ENCODE measurements at regions not wholly inside any gene's neighbourhood (a gene's known extent, or its start where the extent isn't known, plus 50 kb on each side); places are given as distances from the start of the nearest gene placed in this dataset.

DNA sequence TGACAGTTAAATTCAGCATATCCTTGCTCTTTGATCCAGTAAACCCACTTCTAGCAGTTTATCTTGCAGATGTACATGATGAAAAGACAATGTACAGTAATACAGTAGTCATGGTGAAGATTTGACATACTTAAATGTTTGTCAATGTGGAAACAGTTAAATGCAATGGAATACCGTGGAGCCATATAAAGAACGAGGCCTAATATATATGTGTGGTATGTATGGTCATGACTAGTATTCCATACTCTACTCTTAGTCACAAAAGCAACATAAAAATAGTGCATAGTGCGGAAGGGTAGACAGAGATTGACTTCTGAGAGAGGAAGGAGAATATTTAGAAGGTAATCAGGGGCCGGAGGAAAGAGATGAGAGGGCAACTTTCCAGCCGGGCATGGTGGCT lies 70.7 kb upstream of the ARMC2 start:
- H3K27me3 ChIP-seq (ENCODE audit: insufficient read depth, low read length) = peaks cover 16% of the 10 kb centered on the region
- H3K36me3 ChIP-seq (ENCODE audit: insufficient read depth, low read length) = no peaks in the 10 kb centered on the region
- H3K9me3 ChIP-seq (ENCODE audit: low read length) = no peaks in the 10 kb centered on the region
- H3K4me1 ChIP-seq (ENCODE audit: insufficient read depth, low read length) = peaks cover 3% of the 10 kb centered on the region
- H3K4me3 ChIP-seq (ENCODE audit: low read length) = no peak overlapping the region
- H2AFZ ChIP-seq (ENCODE audit: low read depth, low read length) = no peak overlapping the region

DNA sequence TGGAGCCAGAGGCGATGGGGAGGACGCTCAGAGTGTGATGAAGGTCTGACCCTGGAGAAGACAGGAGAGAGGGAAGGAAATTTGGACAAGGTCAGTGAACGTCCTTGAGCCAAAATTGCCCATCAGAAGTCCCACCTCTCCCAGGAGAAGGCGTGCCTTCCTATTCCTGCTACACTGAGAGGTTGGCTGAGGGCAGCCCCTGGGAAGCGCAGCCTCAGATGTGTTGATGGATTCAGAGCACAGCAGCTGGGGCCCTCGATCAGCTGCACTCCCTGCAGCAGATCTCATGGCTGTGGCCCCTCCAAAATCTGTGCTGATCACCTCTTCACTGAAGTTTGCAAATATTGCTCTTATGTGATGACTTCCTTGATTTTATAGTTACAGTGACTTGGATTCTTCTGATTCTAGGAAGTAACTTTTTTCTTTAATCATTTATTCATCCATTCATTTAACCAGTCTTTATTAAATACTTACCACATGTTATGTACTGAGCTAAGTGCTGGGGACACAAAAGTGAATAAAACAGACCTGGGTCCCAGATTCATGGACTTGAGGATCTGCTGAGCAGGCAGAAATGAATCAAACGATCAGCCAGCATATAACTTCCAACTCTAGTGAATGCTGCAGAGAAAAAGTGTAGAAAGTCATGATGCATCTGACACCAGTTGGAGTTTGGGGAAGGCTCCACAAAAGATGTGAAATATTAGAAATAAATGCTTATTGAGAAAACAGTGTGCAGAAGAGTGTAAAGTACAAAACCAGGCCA lies 69.6 kb upstream of the ARMC2 start:
- Histone ChIP-seq H3K27me3 (ENCODE audit: insufficient read depth, low read length) (peaks cover 22% of the 10 kb centered on the region), H3K9me3 (ENCODE audit: low read length) (no peaks in the 10 kb centered on the region), H3K4me1 (ENCODE audit: insufficient read depth, low read length) (peaks cover 3% of the 10 kb centered on the region), H3K4me3 (ENCODE audit: low read length) (no peak overlapping the region), H2AFZ (ENCODE audit: low read depth, low read length) (no peak overlapping the region), H3K36me3 (ENCODE audit: insufficient read depth, low read length) (no peaks in the 10 kb centered on the region)

DNA sequence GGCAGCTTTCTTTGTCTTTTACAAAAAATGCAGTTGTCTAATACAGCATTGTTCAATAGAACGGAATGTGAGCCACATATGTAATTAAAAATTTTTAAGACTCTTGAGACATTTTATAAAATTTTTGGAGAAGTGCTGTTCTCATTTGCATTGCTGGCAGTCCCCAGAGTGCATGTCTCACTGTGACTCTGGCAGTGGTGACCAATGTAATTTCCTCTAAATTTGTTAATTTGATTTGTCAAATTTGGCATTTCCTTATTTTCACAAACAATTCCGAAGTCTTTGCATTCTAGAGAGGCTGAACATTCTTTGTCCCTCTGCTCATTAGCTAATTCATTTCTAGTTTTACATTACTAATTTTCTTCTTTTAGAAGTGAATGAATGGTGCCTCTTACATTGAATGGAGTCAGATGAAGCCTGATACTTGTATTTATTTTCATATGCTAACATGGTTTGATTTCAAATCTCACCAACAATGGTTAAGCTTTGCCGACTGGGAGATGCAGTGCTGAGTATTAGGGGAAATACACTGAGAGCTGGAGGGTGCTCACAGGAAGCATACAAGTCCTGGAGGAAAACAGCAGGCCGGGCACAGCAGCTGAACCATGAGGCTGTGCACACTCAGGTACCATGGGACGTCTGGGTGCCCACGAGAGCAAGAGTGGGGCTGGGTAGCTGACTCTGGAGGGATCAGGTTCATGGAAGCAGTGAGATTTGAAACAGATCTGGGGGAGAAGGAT lies 68.5 kb upstream of the ARMC2 start:
- Histone ChIP-seq H3K4me1 (ENCODE audit: insufficient read depth, low read length) (peaks cover 3% of the 10 kb centered on the region), H3K27me3 (ENCODE audit: insufficient read depth, low read length) (peaks cover 25% of the 10 kb centered on the region), H3K4me3 (ENCODE audit: low read length) (no peak overlapping the region), H3K9me3 (ENCODE audit: low read length) (no peaks in the 10 kb centered on the region), H2AFZ (ENCODE audit: low read depth, low read length) (no peak overlapping the region), H3K36me3 (ENCODE audit: insufficient read depth, low read length) (no peaks in the 10 kb centered on the region)

DNA sequence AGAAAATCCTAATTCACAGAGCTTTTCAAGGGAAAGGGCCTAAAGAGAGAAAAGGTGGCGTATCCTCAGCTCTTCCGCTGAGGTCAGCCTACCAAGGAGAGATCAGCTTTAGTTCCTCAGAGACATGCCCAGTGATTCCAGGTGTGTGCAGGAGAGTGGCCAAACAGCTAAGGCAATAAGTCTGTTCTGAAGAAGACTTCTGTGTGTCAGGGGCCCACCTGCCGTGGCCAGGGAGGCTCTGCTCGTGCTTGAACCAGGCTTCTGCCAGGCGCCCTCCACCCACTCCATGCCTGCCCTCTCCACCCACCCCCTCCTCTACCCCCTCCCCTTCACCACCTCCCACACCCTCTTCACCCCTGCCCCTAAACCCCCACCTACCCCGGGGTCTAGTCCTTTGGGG lies 67.4 kb upstream of the ARMC2 start:
- Histone ChIP-seq H3K27me3 (ENCODE audit: insufficient read depth, low read length) (peaks cover 25% of the 10 kb centered on the region), H3K4me1 (ENCODE audit: insufficient read depth, low read length) (peaks cover 3% of the 10 kb centered on the region), H3K36me3 (ENCODE audit: insufficient read depth, low read length) (no peaks in the 10 kb centered on the region), H3K9me3 (ENCODE audit: low read length) (no peaks in the 10 kb centered on the region), H3K4me3 (ENCODE audit: low read length) (no peak overlapping the region), H2AFZ (ENCODE audit: low read depth, low read length) (no peak overlapping the region)

- Histone ChIP-seq H2AFZ (ENCODE audit: low read depth, low read length) (peak overlapping the region; percentile 81), H3K36me3 (ENCODE audit: insufficient read depth, low read length) (no peaks in the 10 kb centered on the region), H3K9me3 (ENCODE audit: low read length) (no peaks in the 10 kb centered on the region), H3K27me3 (ENCODE audit: insufficient read depth, low read length) (peaks cover 25% of the 10 kb centered on the region), H3K4me3 (ENCODE audit: low read length) (peak overlapping the region; percentile 53), H3K4me1 (ENCODE audit: insufficient read depth, low read length) (peaks cover 3% of the 10 kb centered on the region)
Observed at GRCh38 chr6:108781419-108782100, 66.7 kb upstream of the ARMC2 start.

- Histone ChIP-seq H3K4me1 (ENCODE audit: insufficient read depth, low read length) (peaks cover 3% of the 10 kb centered on the region), H3K4me3 (ENCODE audit: low read length) (peak overlapping the region; percentile 53), H3K9me3 (ENCODE audit: low read length) (no peaks in the 10 kb centered on the region)
Observed at GRCh38 chr6:108782179-108783041, 65.8 kb upstream of the ARMC2 start.

GRCh38 chr6:108785653-108786052 lies 62.6 kb upstream of the ARMC2 start:
- Histone ChIP-seq H3K27me3 (ENCODE audit: insufficient read depth, low read length) (peaks cover 14% of the 10 kb centered on the region), H3K36me3 (ENCODE audit: insufficient read depth, low read length) (no peaks in the 10 kb centered on the region), H3K9me3 (ENCODE audit: low read length) (peaks cover 3% of the 10 kb centered on the region), H3K4me3 (ENCODE audit: low read length) (no peak overlapping the region), H3K4me1 (ENCODE audit: insufficient read depth, low read length) (peaks cover 3% of the 10 kb centered on the region), H2AFZ (ENCODE audit: low read depth, low read length) (no peak overlapping the region)

More at GRCh38 chr6:108782179-108783041, 65.8 kb upstream of the ARMC2 start:
- peaks cover 25% of the 10 kb centered on the region for H3K27me3 ChIP-seq (ENCODE audit: insufficient read depth, low read length)
- peak overlapping the region; percentile 81 for H2AFZ ChIP-seq (ENCODE audit: low read depth, low read length)
- no peaks in the 10 kb centered on the region for H3K36me3 ChIP-seq (ENCODE audit: insufficient read depth, low read length)

- Histone ChIP-seq H3K4me1 (ENCODE audit: insufficient read depth, low read length) (no peaks in the 10 kb centered on the region), H3K4me3 (ENCODE audit: low read length) (no peak overlapping the region), H3K9me3 (ENCODE audit: low read length) (peaks cover 3% of the 10 kb centered on the region), H2AFZ (ENCODE audit: low read depth, low read length) (no peak overlapping the region), H3K36me3 (ENCODE audit: insufficient read depth, low read length) (no peaks in the 10 kb centered on the region), H3K27me3 (ENCODE audit: insufficient read depth, low read length) (peaks cover 5% of the 10 kb centered on the region)
Observed at GRCh38 chr6:108788416-108788815, 59.8 kb upstream of the ARMC2 start.

DNA sequence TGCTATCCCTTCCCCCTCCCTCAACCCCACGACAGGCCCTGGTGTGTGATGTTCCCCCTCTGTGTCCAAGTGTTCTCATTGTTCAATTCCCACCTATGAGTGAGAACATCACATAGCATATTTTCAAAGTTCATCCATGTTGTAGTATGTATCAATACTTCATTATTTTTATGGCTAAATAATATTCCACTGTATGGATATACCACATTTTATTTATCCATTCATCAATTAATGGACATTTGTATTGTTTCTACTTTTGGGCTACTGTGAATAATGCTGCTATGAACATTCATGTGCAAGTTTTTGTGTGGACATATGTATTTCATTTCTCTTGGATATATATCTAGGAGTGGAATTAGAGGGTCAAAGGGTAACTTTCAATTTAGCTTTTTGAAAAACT lies 58.7 kb upstream of the ARMC2 start:
- Histone ChIP-seq H2AFZ (ENCODE audit: low read depth, low read length) (no peak overlapping the region), H3K36me3 (ENCODE audit: insufficient read depth, low read length) (no peaks in the 10 kb centered on the region), H3K4me1 (ENCODE audit: insufficient read depth, low read length) (no peaks in the 10 kb centered on the region), H3K4me3 (ENCODE audit: low read length) (no peak overlapping the region), H3K27me3 (ENCODE audit: insufficient read depth, low read length) (no peaks in the 10 kb centered on the region), H3K9me3 (ENCODE audit: low read length) (peaks cover 3% of the 10 kb centered on the region)

DNA sequence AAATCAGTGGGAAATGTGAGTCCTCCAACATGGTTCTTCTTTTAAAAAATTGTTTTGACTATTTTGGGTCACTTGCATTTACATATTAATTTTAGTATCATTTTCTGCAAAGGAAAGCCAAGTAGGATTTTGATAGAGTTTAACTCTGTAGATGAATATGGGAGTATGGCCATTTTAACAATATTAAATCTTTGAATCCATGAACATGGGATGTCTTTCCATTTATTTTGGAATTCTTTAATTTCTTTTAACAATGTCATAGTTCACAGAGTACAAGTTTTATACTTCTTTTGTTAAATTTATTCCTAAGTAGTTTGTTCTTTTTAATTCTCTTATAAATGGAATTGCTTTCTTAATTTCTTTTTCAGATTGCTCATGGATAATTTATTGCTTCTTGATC lies 56.5 kb upstream of the ARMC2 start:
- no peaks in the 10 kb centered on the region for H3K4me1 ChIP-seq (ENCODE audit: insufficient read depth, low read length)
- no peaks in the 10 kb centered on the region for H3K36me3 ChIP-seq (ENCODE audit: insufficient read depth, low read length)
- H3K4me3 ChIP-seq (ENCODE audit: low read length) = no peak overlapping the region
- H3K27me3 ChIP-seq (ENCODE audit: insufficient read depth, low read length) = no peaks in the 10 kb centered on the region
- H2AFZ ChIP-seq (ENCODE audit: low read depth, low read length) = no peak overlapping the region
- H3K9me3 ChIP-seq (ENCODE audit: low read length) = peaks cover 3% of the 10 kb centered on the region

GRCh38 chr6:108793516-108794251 lies 54.5 kb upstream of the ARMC2 start:
- Histone ChIP-seq H3K4me1 (ENCODE audit: insufficient read depth, low read length) (peaks cover 8% of the 10 kb centered on the region), H3K9me3 (ENCODE audit: low read length) (peaks cover 3% of the 10 kb centered on the region), H2AFZ (ENCODE audit: low read depth, low read length) (no peak overlapping the region), H3K36me3 (ENCODE audit: insufficient read depth, low read length) (no peaks in the 10 kb centered on the region), H3K27me3 (ENCODE audit: insufficient read depth, low read length) (no peaks in the 10 kb centered on the region), H3K4me3 (ENCODE audit: low read length) (no peak overlapping the region)

DNA sequence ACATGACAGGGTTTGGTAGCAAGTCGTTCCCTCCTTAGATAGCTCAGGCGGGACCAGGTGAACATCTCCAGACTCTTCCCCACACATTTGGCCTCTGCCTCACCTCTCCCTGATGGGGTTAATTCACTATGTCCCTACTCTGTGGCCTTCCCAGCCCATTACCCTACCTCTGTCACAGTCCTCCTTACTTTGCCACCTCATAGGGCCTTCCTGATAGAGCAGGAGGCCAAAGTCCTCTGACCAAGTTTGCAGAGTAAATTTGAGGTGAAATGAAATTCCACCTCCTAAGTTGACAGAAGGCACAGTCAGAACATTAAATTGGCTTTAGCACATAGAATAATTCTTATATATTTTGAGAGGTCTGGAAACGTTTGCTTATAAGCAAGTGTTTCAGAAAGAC lies 53.1 kb upstream of the ARMC2 start:
- H3K4me3 ChIP-seq (ENCODE audit: low read length) = no peak overlapping the region
- no peaks in the 10 kb centered on the region for H3K9me3 ChIP-seq (ENCODE audit: low read length)
- H3K4me1 ChIP-seq (ENCODE audit: insufficient read depth, low read length) = peaks cover 22% of the 10 kb centered on the region
- H2AFZ ChIP-seq (ENCODE audit: low read depth, low read length) = no peak overlapping the region
- no peaks in the 10 kb centered on the region for H3K27me3 ChIP-seq (ENCODE audit: insufficient read depth, low read length)
- H3K36me3 ChIP-seq (ENCODE audit: insufficient read depth, low read length) = no peaks in the 10 kb centered on the region
